CD14-positive monocyte (primary cell): ENCODE measurements at regions not wholly inside any gene's neighbourhood (a gene's known extent, or its start where the extent isn't known, plus 50 kb on each side); places are given as distances from the start of the nearest gene placed in this dataset.

Source experiments
- DNase-seq, 3 donors: peaks; one replicate each; pipeline ENCODE4 v3.0.0-alpha.2; 2011 to 2022
- H2AFZ ChIP-seq: 2 replicates; pipeline ENCODE4 v1.6.0; 2012; ENCODE audit warnings: mild to moderate bottlenecking, low read depth, low read length, inconsistent platforms; ENCODE audit not compliant: insufficient read depth, poor library complexity, severe bottlenecking
- H3K27ac ChIP-seq, 2 donors: 1 replicate in 1 of 2; 2 replicates in 1 of 2; pipeline ENCODE4 v1.5.1; 2012 to 2013; ENCODE audit warnings: low read length in 2 of 2, control low read depth in 1 of 2, inconsistent platforms in 1 of 2, low read depth in 1 of 2, mild to moderate bottlenecking in 1 of 2
- H3K27me3 ChIP-seq, 2 donors: one replicate each; pipeline versions ENCODE4 v1.6.0 to v1.6.1; 2011 to 2013; ENCODE audit warnings: low read length in 2 of 2; ENCODE audit not compliant: control insufficient read depth in 2 of 2, insufficient read depth in 2 of 2
- H3K36me3 ChIP-seq, 2 donors: replicated peaks in 1 of 2; 1 replicate in 1 of 2; 2 replicates in 1 of 2; pipeline versions ENCODE4 v1.5.1 to v1.6.1; 2012 to 2013; ENCODE audit warnings: low read length in 2 of 2, control low read depth in 1 of 2, inconsistent platforms in 1 of 2, mild to moderate bottlenecking in 1 of 2; ENCODE audit not compliant: insufficient read depth in 2 of 2, control insufficient read depth in 1 of 2
- H3K4me1 ChIP-seq, 2 donors: 1 replicate in 1 of 2; 2 replicates in 1 of 2; pipeline versions ENCODE4 v1.5.1 to v1.6.1; 2012 to 2013; ENCODE audit warnings: low read length in 2 of 2, control low read depth in 1 of 2, inconsistent platforms in 1 of 2, mild to moderate bottlenecking in 1 of 2, moderate library complexity in 1 of 2; ENCODE audit not compliant: insufficient read depth in 2 of 2, control insufficient read depth in 1 of 2
- H3K4me2 ChIP-seq: replicated peaks from 2 replicates; pipeline ENCODE3; 2012; ENCODE audit warnings: low read length, moderate library complexity, mild to moderate bottlenecking; ENCODE audit not compliant: poor library complexity, severe bottlenecking; ENCODE audit errors: extremely low read depth
- H3K4me3 ChIP-seq, 3 experiments: fragments of 200-600 bp in 1 of 3; sonication (generic) in 1 of 3; replicated peaks in 1 of 3; 1 replicate in 2 of 3; 2 replicates in 1 of 3; pipeline ENCODE4 v1.5.1; 2011 to 2013; ENCODE audit warnings: low read length in 3 of 3, mild to moderate bottlenecking in 3 of 3, control low read depth in 2 of 3, low read depth in 2 of 3, inconsistent platforms in 1 of 3, moderate library complexity in 1 of 3
- H3K79me2 ChIP-seq: 2 replicates; pipeline ENCODE4 v1.6.0; 2012; ENCODE audit warnings: mild to moderate bottlenecking, control low read depth, inconsistent platforms, low read length, moderate library complexity; ENCODE audit not compliant: insufficient read depth
- H3K9ac ChIP-seq: 2 replicates; pipeline ENCODE4 v1.6.0; 2017; ENCODE audit warnings: low read length, mild to moderate bottlenecking; ENCODE audit not compliant: insufficient read depth, poor library complexity, severe bottlenecking
- H3K9me3 ChIP-seq, 2 donors: replicated peaks in 1 of 2; 1 replicate in 1 of 2; 2 replicates in 1 of 2; pipeline versions ENCODE4 v1.5.1 to v1.6.1; 2012 to 2013; ENCODE audit warnings: low read length in 2 of 2, control low read depth in 1 of 2; ENCODE audit not compliant: control insufficient read depth in 1 of 2, insufficient read depth in 1 of 2
- H4K20me1 ChIP-seq: 2 replicates; pipeline ENCODE4 v1.6.0; 2012; ENCODE audit warnings: mild to moderate bottlenecking, low read length, control low read depth, moderate library complexity; ENCODE audit not compliant: insufficient read depth
- H3K27ac Mint-ChIP-seq, 7 donors: one replicate each; pipeline ENCODE4 v1.8.0; 2020; ENCODE audit warnings: mild to moderate bottlenecking in 7 of 7, mixed read lengths in 7 of 7, moderate library complexity in 6 of 7, inconsistent platforms in 2 of 7
- H3K27me3 Mint-ChIP-seq, 3 donors: one replicate each; pipeline ENCODE4 v1.8.0; 2021 to 2022; ENCODE audit warnings: low read depth in 3 of 3, mild to moderate bottlenecking in 3 of 3, mixed read lengths in 3 of 3, moderate library complexity in 3 of 3, inconsistent platforms in 1 of 3
- H3K36me3 Mint-ChIP-seq, 2 donors: one replicate each; pipeline ENCODE4 v1.8.0; 2020; ENCODE audit warnings: mixed read lengths in 2 of 2, inconsistent platforms in 1 of 2, mild to moderate bottlenecking in 1 of 2
- H3K4me1 Mint-ChIP-seq: one replicate; pipeline ENCODE4 v1.8.0; 2020; ENCODE audit warnings: mild to moderate bottlenecking, mixed read lengths
- H3K4me3 Mint-ChIP-seq, 2 donors: one replicate each; pipeline ENCODE4 v1.8.0; 2020; ENCODE audit warnings: mild to moderate bottlenecking in 2 of 2, mixed read lengths in 2 of 2, moderate library complexity in 1 of 2
- H3K9me3 Mint-ChIP-seq, 7 donors: one replicate each; pipeline ENCODE4 v1.8.0; 2020 to 2022; ENCODE audit warnings: mixed read lengths in 7 of 7, mild to moderate bottlenecking in 6 of 7, moderate library complexity in 6 of 7, inconsistent platforms in 2 of 7
- WGBS: methylation state at CpG from one replicate; pipeline ENCODE4 v1.1.5; 2013; ENCODE audit warnings: missing lambda C conversion rate; ENCODE audit not compliant: insufficient coverage; 5-methylcytosine and 5-hydroxymethylcytosine counted together
- intact Hi-C, 2 donors: fragments of 100-400 bp; cut with micrococcal nuclease; formaldehyde crosslinking; loops; one replicate each; pipeline versions ENCODE4 v1.15.0 to v1.15.1; 2023
- TF ChIP-seq, protein P1 (sequence below): fragments of 200-600 bp; IDR thresholded peaks from one replicate; pipeline ENCODE4 v1.8.0; 2022; ENCODE audit warnings: antibody characterized with exemption, mild to moderate bottlenecking

DNA sequence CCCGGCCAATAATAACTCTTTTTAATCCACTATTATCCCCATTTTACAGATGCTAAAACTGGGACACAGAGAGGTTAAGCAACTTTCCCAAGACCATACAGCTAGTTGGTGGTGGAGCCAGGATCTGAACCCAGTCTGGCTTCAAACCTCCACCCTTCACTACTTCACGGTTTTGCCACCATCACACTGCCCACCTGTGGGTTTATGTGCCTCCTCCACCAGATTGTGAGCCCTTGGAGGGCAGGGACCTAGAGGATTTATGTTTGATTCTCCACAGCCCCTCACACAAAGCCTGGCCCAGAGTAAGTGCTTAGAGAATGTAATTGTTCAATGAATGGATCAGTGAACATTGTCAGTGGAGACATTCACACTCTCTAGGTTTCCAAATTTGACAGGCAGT lies 153.4 kb upstream of the MYCN start:
- Histone ChIP-seq H3K27me3 (no peaks in the 10 kb centered on the region), H2AFZ (no peak overlapping the region), H3K79me2 (no peaks in the 10 kb centered on the region), H3K4me2 (no peak overlapping the region), H3K4me3 (no peak overlapping the region), H3K9me3 (no peaks in the 10 kb centered on the region), H3K27ac (no peak overlapping the region), H3K4me1 (no peaks in the 10 kb centered on the region), H3K9ac (no peak overlapping the region), H3K36me3 (no peaks in the 10 kb centered on the region), H4K20me1 (no peaks in the 10 kb centered on the region)
- Mint-ChIP-seq H3K27me3 (peaks cover 2 to 7% (median 7%) of the 10 kb centered on the region in 3 donors), H3K36me3 (no peaks in the 10 kb centered on the region), H3K4me3 (no peak overlapping the region), H3K27ac (no peak overlapping the region), H3K4me1 (no peaks in the 10 kb centered on the region), H3K9me3 (peaks cover 0 to 2% (median 0%) of the 10 kb centered on the region in 7 donors)
- TF ChIP-seq, protein P1, sequence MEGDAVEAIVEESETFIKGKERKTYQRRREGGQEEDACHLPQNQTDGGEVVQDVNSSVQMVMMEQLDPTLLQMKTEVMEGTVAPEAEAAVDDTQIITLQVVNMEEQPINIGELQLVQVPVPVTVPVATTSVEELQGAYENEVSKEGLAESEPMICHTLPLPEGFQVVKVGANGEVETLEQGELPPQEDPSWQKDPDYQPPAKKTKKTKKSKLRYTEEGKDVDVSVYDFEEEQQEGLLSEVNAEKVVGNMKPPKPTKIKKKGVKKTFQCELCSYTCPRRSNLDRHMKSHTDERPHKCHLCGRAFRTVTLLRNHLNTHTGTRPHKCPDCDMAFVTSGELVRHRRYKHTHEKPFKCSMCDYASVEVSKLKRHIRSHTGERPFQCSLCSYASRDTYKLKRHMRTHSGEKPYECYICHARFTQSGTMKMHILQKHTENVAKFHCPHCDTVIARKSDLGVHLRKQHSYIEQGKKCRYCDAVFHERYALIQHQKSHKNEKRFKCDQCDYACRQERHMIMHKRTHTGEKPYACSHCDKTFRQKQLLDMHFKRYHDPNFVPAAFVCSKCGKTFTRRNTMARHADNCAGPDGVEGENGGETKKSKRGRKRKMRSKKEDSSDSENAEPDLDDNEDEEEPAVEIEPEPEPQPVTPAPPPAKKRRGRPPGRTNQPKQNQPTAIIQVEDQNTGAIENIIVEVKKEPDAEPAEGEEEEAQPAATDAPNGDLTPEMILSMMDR: no peak
- no peak for DNase-seq
- intact Hi-C loops: no loop called here
- WGBS: 100% methylated on average over 1 of the region's 2 CpGs

DNA sequence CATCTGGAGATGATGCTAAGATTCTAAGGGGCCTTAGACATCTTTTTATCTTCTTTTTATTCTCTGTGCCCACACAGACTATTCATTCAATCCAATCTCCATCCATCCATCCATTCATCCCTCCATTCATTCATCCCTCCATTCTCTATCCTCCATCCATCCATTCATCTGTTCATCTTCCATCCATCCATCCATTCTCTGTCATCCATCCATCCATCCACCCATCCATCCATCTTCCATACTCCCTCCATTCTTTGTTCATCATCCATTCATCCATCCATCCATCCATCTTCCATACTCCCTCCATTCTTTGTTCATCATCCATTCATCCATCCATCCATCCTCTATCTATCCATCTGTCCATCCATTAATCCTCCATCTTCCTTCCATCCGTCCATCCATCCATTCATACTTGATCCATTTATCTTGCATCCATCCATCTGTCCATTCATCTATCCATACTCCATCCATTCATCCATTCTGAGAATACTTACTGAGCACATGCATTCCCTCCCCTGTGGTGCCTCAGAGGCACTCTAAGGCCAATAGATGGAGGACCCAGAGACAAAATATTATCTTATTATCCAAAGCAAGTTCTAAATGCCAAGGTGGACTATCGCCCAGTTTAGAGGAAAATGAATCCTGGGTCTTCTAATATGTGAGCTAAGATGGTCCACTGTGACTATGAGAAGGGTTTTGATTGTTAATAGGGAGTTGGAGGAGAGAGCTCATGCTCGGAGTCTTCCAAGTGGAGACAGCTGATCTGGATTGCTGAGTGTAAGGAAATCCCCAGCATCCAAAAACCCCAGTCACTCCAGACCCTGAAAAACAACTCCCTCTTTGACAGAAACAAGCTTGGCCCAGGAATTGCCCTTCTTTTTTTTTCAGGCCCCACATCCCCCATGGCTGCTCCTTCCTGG lies 152.6 kb upstream of the MYCN start:
- H2AFZ ChIP-seq: no peak overlapping the region
- 100% methylated on average over 1 of the region's 3 CpGs for whole genome bisulfite sequencing
- no peaks in the 10 kb centered on the region for H4K20me1 ChIP-seq
- H3K27ac Mint-ChIP-seq: no peak overlapping the region
- H3K9me3 Mint-ChIP-seq: peaks cover 0 to 2% (median 0%) of the 10 kb centered on the region in 7 donors
- H3K36me3 Mint-ChIP-seq: no peaks in the 10 kb centered on the region
- H3K4me2 ChIP-seq: no peak overlapping the region
- peaks cover 2 to 7% (median 7%) of the 10 kb centered on the region in 3 donors for H3K27me3 Mint-ChIP-seq
- H3K4me1 Mint-ChIP-seq: no peaks in the 10 kb centered on the region
- no peak overlapping the region for H3K27ac ChIP-seq
- intact Hi-C loops: no loop called here
- TF ChIP-seq, protein P1: peak; percentile 15
- no peaks in the 10 kb centered on the region for H3K36me3 ChIP-seq
- no peaks in the 10 kb centered on the region for H3K9me3 ChIP-seq
- no peak overlapping the region for H3K9ac ChIP-seq
- H3K79me2 ChIP-seq: no peaks in the 10 kb centered on the region
- H3K4me3 Mint-ChIP-seq: no peak overlapping the region
- H3K4me1 ChIP-seq: no peaks in the 10 kb centered on the region
- no peaks in the 10 kb centered on the region for H3K27me3 ChIP-seq
- H3K4me3 ChIP-seq: no peak overlapping the region
- DNase-seq: no peak
